ENCODE measurements at regions not wholly inside any gene's neighbourhood (a gene's known extent, or its start where the extent isn't known, plus 50 kb on each side); places are given as distances from the start of the nearest gene placed in this dataset.

- no peaks in the 10 kb centered on the region for H3K4me1 ChIP-seq (ENCODE audit: control insufficient read depth, insufficient read depth, low read length)
- H3K4me3 ChIP-seq, result no peak overlapping the region
- intact Hi-C loops (cut with micrococcal nuclease; ENCODE audit: unreplicated experiment) (no loop called here), in situ Hi-C loops (cut with MboI) (no loop called here)
- H3K27ac ChIP-seq (ENCODE audit: control insufficient read depth, insufficient read depth), result no peak overlapping the region
- TF ChIP-seq SMC3 (IDR thresholded peaks at IDR 0.05; ENCODE audit: borderline replicate concordance, low read length), result no peak
- TF ChIP-seq BCL11A (IDR thresholded peaks at IDR 0.05; ENCODE audit: low read depth, low read length), result no peak
- no peak for TF ChIP-seq TBL1XR1 (IDR thresholded peaks at IDR 0.05; ENCODE audit: low read depth, low read length)
- no peak for TF ChIP-seq EED (IDR thresholded peaks at IDR 0.05; ENCODE audit: low read depth)
- TF ChIP-seq NBN (IDR thresholded peaks at IDR 0.05), result no peak
- no peak for TF ChIP-seq SKIL (IDR thresholded peaks at IDR 0.05; ENCODE audit: low read depth, poor library complexity, severe bottlenecking)
- no peak for TF ChIP-seq SUPT20H (IDR thresholded peaks at IDR 0.05; ENCODE audit: borderline replicate concordance, control insufficient read depth, low read depth, low read length)
- no peak for TF ChIP-seq CHD4 (IDR thresholded peaks at IDR 0.05)
- ChIA-PET SMC1A (ENCODE audit: uncharacterized antibody, unreplicated experiment) (no interaction called here), RAD21 (ENCODE audit: unreplicated experiment) (no interaction called here), POLR2A (no interaction called here), CTCF (interaction anchor here (0.9 kb wide), 1 partner anchor 10 kb away, joined by 3 read pairs; no protein-coding TSS in a partner anchor)
- H3K9me3 ChIP-seq (replicated peaks; ENCODE audit: control insufficient read depth, insufficient read depth, low read length), result no peaks in the 10 kb centered on the region
- BruUV-seq (replicated peaks), result no TSS peak
- FAIRE-seq, result no peak
- no peak for ATAC-seq
- H3K79me2 ChIP-seq (ENCODE audit: control insufficient read depth, insufficient read depth, low read length), result no peaks in the 10 kb centered on the region
- no peaks in the 10 kb centered on the region for H4K20me1 ChIP-seq (ENCODE audit: control insufficient read depth, insufficient read depth)
- DNase-seq (ENCODE audit: low read depth, low spot score), result no peak
- H3K4me2 ChIP-seq (ENCODE audit: control insufficient read depth, insufficient read depth), result no peak overlapping the region
- no peak overlapping the region for H2AFZ ChIP-seq (ENCODE audit: control insufficient read depth, low read depth, low read length)
- H3K36me3 ChIP-seq (ENCODE audit: control insufficient read depth in 2 of 2, insufficient read depth in 2 of 2, low read length in 1 of 2), result no peaks in the 10 kb centered on the region
- H3K27me3 ChIP-seq (replicated peaks in 1 of 2; ENCODE audit: control insufficient read depth in 2 of 2, insufficient read depth in 2 of 2, low read length in 1 of 2), result no peaks in the 10 kb centered on the region
- no peak overlapping the region for H3K9ac ChIP-seq (ENCODE audit: control insufficient read depth, insufficient read depth, low read length)
Measured at GRCh38 chr3:109869586-109869985, 532.2 kb upstream of the DPPA4 start.

All from GM12878 (cell line).